ENCODE measurements at regions not wholly inside any gene's neighbourhood (a gene's known extent, or its start where the extent isn't known, plus 50 kb on each side); places are given as distances from the start of the nearest gene placed in this dataset.

DNA sequence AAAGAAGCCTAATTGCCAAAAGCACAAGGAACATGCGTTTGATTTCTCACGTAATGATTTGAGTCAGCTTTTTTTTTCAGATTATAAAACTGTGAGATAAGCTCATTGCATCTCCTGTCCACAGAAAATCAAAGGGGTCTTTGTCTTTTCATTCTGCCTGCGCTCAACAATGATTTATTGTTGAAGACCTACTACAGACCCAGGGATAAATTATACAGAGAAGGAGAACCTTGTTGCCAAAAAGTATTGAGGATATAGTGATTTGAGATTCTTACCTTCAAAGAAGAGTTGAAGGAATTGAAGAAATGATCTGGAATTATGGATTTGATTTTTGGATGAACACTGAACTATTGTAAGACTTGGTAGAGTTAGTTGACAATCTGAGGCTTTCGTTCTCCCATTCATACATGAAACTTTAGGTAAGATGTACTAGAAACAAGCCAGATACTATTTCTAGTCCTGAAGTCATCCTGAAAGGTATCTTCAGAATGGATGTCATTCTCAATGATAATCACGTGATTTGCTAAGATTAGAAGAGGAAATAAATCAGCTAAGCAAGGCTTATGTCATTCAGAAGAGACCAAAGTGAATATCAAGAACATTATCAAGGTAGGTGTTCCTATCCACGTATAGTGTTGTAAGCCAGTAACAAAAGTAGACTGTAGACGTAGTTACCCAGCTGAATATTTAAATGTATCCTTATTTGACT lies 71.1 kb upstream of the SCOC start:
- no peak for DNase-seq

DNA sequence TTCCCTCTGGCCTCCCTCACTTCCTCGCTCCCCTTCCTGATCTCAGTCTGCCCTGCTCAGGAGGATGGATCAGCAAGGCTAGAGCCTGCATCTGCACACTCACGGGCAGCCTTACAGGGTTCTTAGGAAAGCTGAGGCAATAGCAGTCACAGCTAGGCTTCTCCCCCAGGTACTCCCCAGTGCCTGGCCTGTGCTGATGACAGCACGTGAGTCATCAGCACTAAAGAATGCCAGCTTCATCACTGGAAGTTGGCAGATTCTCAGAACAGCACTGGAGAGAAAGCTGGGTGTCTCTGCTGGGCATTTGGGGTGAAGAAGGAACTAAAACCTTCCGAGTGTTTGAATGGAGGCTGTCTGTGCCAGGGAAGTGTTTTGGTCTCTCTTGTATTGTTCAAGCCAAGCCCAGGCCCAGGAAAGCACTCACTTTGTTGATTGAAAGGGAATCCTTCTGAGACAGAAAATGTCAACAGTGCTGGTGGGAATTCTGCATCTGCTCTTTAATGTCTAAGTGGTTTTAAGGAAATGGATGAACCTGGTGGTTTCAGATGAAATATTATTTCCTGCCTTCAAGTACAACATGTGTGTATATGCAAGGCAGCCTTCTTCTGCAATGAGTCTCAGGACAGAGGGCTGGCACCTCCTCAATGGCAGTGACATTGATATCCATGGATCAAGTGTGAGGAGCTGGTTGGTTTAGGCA lies 73.0 kb upstream of the SCOC start:
- H3K27ac ChIP-seq (ENCODE audit: low read length), result no peak overlapping the region
- no peak overlapping the region for H3K9ac ChIP-seq (ENCODE audit: low read depth, low read length)
- TF ChIP-seq, protein P1, sequence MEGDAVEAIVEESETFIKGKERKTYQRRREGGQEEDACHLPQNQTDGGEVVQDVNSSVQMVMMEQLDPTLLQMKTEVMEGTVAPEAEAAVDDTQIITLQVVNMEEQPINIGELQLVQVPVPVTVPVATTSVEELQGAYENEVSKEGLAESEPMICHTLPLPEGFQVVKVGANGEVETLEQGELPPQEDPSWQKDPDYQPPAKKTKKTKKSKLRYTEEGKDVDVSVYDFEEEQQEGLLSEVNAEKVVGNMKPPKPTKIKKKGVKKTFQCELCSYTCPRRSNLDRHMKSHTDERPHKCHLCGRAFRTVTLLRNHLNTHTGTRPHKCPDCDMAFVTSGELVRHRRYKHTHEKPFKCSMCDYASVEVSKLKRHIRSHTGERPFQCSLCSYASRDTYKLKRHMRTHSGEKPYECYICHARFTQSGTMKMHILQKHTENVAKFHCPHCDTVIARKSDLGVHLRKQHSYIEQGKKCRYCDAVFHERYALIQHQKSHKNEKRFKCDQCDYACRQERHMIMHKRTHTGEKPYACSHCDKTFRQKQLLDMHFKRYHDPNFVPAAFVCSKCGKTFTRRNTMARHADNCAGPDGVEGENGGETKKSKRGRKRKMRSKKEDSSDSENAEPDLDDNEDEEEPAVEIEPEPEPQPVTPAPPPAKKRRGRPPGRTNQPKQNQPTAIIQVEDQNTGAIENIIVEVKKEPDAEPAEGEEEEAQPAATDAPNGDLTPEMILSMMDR (IDR thresholded peaks at IDR 0.05; ENCODE audit: borderline replicate concordance, extremely low read depth, low read length, poor library complexity, severe bottlenecking), result no peak
- TF ChIP-seq EZH2 (IDR thresholded peaks at IDR 0.05; ENCODE audit: borderline replicate concordance, low read depth, low read length, severe bottlenecking), result no peak
- no peaks in the 10 kb centered on the region for H3K79me2 ChIP-seq (ENCODE audit: insufficient read depth, low read length)
- H3K9me3 ChIP-seq (ENCODE audit: insufficient read depth, low read length, severe bottlenecking), result no peaks in the 10 kb centered on the region
- no peak overlapping the region for H2AFZ ChIP-seq (ENCODE audit: low read depth, low read length)
- H3K4me3 ChIP-seq (ENCODE audit: low read depth in 1 of 2, low read length in 2 of 2), result no peak overlapping the region
- H3K36me3 ChIP-seq (ENCODE audit: insufficient read depth, low read length), result no peaks in the 10 kb centered on the region
- H4K20me1 ChIP-seq (ENCODE audit: insufficient read depth, low read length), result no peaks in the 10 kb centered on the region
- DNase-seq (no peak), ATAC-seq (ENCODE audit: insufficient read depth, low read depth) (no peak)
- H3K4me2 ChIP-seq (ENCODE audit: insufficient read depth, low read length), result no peak overlapping the region
- H3K4me1 ChIP-seq (ENCODE audit: insufficient read depth, low read length), result no peaks in the 10 kb centered on the region
- no peaks in the 10 kb centered on the region for H3K27me3 ChIP-seq (ENCODE audit: insufficient read depth, low read length, poor library complexity)

More for the DNA sequence above, 71.1 kb upstream of the SCOC start:
- Histone ChIP-seq H3K27me3 (ENCODE audit: insufficient read depth, low read length, poor library complexity) (peaks cover 9% of the 10 kb centered on the region), H3K4me2 (ENCODE audit: insufficient read depth, low read length) (no peak overlapping the region), H3K36me3 (ENCODE audit: insufficient read depth, low read length) (no peaks in the 10 kb centered on the region), H3K27ac (ENCODE audit: low read length) (no peak overlapping the region), H3K9ac (ENCODE audit: low read depth, low read length) (no peak overlapping the region), H3K4me1 (ENCODE audit: insufficient read depth, low read length) (no peaks in the 10 kb centered on the region), H3K79me2 (ENCODE audit: insufficient read depth, low read length) (no peaks in the 10 kb centered on the region), H3K4me3 (ENCODE audit: low read depth in 1 of 2, low read length in 2 of 2) (no peak overlapping the region), H3K9me3 (ENCODE audit: insufficient read depth, low read length, severe bottlenecking) (no peaks in the 10 kb centered on the region), H4K20me1 (ENCODE audit: insufficient read depth, low read length) (no peaks in the 10 kb centered on the region), H2AFZ (ENCODE audit: low read depth, low read length) (no peak overlapping the region)
- TF ChIP-seq EZH2 (IDR thresholded peaks at IDR 0.05; ENCODE audit: borderline replicate concordance, low read depth, low read length, severe bottlenecking), result no peak
- TF ChIP-seq, protein P1 (IDR thresholded peaks at IDR 0.05; ENCODE audit: borderline replicate concordance, extremely low read depth, low read length, poor library complexity, severe bottlenecking), result no peak
- no peak for ATAC-seq (ENCODE audit: insufficient read depth, low read depth)

DNA sequence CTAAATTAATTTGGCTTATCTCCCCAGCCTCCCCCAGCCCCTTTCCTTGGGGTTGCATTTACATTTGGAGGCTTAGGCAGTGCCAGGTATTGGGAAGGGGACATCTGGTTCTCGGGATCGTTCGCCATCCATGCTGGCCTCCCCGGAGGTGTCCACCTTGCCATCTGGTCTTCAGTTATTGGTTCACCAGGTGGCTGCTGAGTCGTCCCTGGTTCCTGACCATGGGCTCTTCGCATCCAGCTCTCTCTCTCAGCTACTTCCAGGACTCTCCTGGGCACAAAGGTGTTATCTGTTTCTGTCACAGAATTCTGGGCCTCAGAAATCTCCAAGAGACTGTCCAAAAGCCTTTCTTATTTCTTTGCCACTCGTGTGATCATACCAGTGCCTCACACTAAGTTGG lies 75.4 kb upstream of the SCOC start:
- no peak for ATAC-seq (ENCODE audit: insufficient read depth, low read depth)
- no peak overlapping the region for H3K4me3 ChIP-seq (ENCODE audit: low read depth in 1 of 2, low read length in 2 of 2)

DNA sequence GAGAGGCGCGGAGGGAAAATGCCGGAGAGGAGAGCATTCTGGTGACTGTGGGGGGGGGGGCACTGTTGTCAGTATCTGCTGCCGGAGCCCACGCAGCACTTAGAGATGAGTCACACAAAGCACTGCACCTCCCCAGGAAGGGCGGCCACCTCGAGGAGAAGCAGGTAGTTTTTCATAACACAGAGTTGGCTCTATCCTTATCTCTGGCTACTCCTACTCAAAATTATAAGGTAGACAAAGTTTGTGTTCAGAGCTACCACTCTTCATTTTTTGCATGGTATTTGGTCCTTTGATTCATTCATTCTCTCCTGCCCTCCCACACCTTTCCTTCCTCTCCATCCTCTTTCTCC lies 76.2 kb upstream of the SCOC start:
- no peaks in the 10 kb centered on the region for H3K4me1 ChIP-seq (ENCODE audit: insufficient read depth, low read length)
- no peak for DNase-seq
- H2AFZ ChIP-seq (ENCODE audit: low read depth, low read length), result no peak overlapping the region
- H4K20me1 ChIP-seq (ENCODE audit: insufficient read depth, low read length), result no peaks in the 10 kb centered on the region
- TF ChIP-seq, protein P1 (IDR thresholded peaks at IDR 0.05; ENCODE audit: borderline replicate concordance, extremely low read depth, low read length, poor library complexity, severe bottlenecking), result no peak
- no peak for TF ChIP-seq EZH2 (IDR thresholded peaks at IDR 0.05; ENCODE audit: borderline replicate concordance, low read depth, low read length, severe bottlenecking)
- H3K4me2 ChIP-seq (ENCODE audit: insufficient read depth, low read length), result no peak overlapping the region
- no peak overlapping the region for H3K9ac ChIP-seq (ENCODE audit: low read depth, low read length)
- no peak overlapping the region for H3K27ac ChIP-seq (ENCODE audit: low read length)
- no peaks in the 10 kb centered on the region for H3K79me2 ChIP-seq (ENCODE audit: insufficient read depth, low read length)
- no peaks in the 10 kb centered on the region for H3K36me3 ChIP-seq (ENCODE audit: insufficient read depth, low read length)
- ATAC-seq (ENCODE audit: insufficient read depth, low read depth), result no peak
- no peak overlapping the region for H3K4me3 ChIP-seq (ENCODE audit: low read depth in 1 of 2, low read length in 2 of 2)
- no peaks in the 10 kb centered on the region for H3K27me3 ChIP-seq (ENCODE audit: insufficient read depth, low read length, poor library complexity)
- H3K9me3 ChIP-seq (ENCODE audit: insufficient read depth, low read length, severe bottlenecking), result no peaks in the 10 kb centered on the region

More for the DNA sequence above, 75.4 kb upstream of the SCOC start:
- H2AFZ ChIP-seq (ENCODE audit: low read depth, low read length), result no peak overlapping the region
- no peak overlapping the region for H3K4me2 ChIP-seq (ENCODE audit: insufficient read depth, low read length)
- no peaks in the 10 kb centered on the region for H4K20me1 ChIP-seq (ENCODE audit: insufficient read depth, low read length)
- H3K9ac ChIP-seq (ENCODE audit: low read depth, low read length), result no peak overlapping the region
- no peaks in the 10 kb centered on the region for H3K79me2 ChIP-seq (ENCODE audit: insufficient read depth, low read length)
- no peaks in the 10 kb centered on the region for H3K27me3 ChIP-seq (ENCODE audit: insufficient read depth, low read length, poor library complexity)
- H3K36me3 ChIP-seq (ENCODE audit: insufficient read depth, low read length), result no peaks in the 10 kb centered on the region
- DNase-seq, result no peak
- no peak overlapping the region for H3K27ac ChIP-seq (ENCODE audit: low read length)
- TF ChIP-seq EZH2 (IDR thresholded peaks at IDR 0.05; ENCODE audit: borderline replicate concordance, low read depth, low read length, severe bottlenecking), result no peak
- no peaks in the 10 kb centered on the region for H3K4me1 ChIP-seq (ENCODE audit: insufficient read depth, low read length)
- no peaks in the 10 kb centered on the region for H3K9me3 ChIP-seq (ENCODE audit: insufficient read depth, low read length, severe bottlenecking)
